Mesothelial cell of epicardium (in vitro differentiated cells): ENCODE measurements at regions not wholly inside any gene's neighbourhood (a gene's known extent, or its start where the extent isn't known, plus 50 kb on each side); places are given as distances from the start of the nearest gene placed in this dataset.
"Not testable (repeated sequence)": the region's sequence is repeated elsewhere in the genome, so short reads cannot be mapped to it uniquely, and the experiment has no call there.

ENCODE experiments used
- DNase-seq, 2 experiments: peaks; one replicate each; pipeline ENCODE4 v3.0.0; 2021; ENCODE audit warnings: low spot score in 2 of 2; ENCODE audit not compliant: unreplicated experiment in 2 of 2
- H3K27ac Mint-ChIP-seq: 2 replicates; pipeline ENCODE4 v1.8.0; 2021; ENCODE audit warnings: mixed read lengths
- H3K27me3 Mint-ChIP-seq: 2 replicates; pipeline ENCODE4 v1.8.0; 2021; ENCODE audit warnings: low read depth, mixed read lengths
- H3K36me3 Mint-ChIP-seq: 2 replicates; pipeline ENCODE4 v1.8.0; 2021; ENCODE audit warnings: mixed read lengths
- H3K4me1 Mint-ChIP-seq: 2 replicates; pipeline ENCODE4 v1.8.0; 2021; ENCODE audit warnings: mixed read lengths
- H3K4me3 Mint-ChIP-seq: 2 replicates; pipeline ENCODE4 v1.8.0; 2021; ENCODE audit warnings: mild to moderate bottlenecking, moderate library complexity, mixed read lengths
- H3K9me3 Mint-ChIP-seq: 2 replicates; pipeline ENCODE4 v1.8.0; 2021; ENCODE audit warnings: mixed read lengths
- CTCF ChIP-seq: fragments of 200-600 bp; sonication (generic); IDR thresholded peaks from one replicate; pipeline ENCODE4 v1.5.0; 2021; ENCODE audit warnings: antibody characterized with exemption; ENCODE audit not compliant: unreplicated experiment

- H3K27ac Mint-ChIP-seq, result no peak overlapping the region
- H3K27me3 Mint-ChIP-seq, result no peaks in the 10 kb centered on the region
- no peak for DNase-seq
- TF ChIP-seq CTCF, result no peak
- H3K4me1 Mint-ChIP-seq, result peaks cover 3% of the 10 kb centered on the region
- no peak overlapping the region for H3K4me3 Mint-ChIP-seq
- peaks cover 4% of the 10 kb centered on the region for H3K9me3 Mint-ChIP-seq
- no peaks in the 10 kb centered on the region for H3K36me3 Mint-ChIP-seq
Observed at GRCh38 chr5:96294884-96295202, 138.2 kb downstream of the PCSK1 start.

- Mint-ChIP-seq H3K9me3 (peaks cover 8% of the 10 kb centered on the region), H3K4me3 (no peak overlapping the region), H3K36me3 (no peaks in the 10 kb centered on the region), H3K4me1 (peaks cover 3% of the 10 kb centered on the region), H3K27me3 (no peaks in the 10 kb centered on the region), H3K27ac (no peak overlapping the region)
- DNase-seq, result no peak
- no peak for TF ChIP-seq CTCF
Observed at GRCh38 chr5:96293966-96294883, 138.8 kb downstream of the PCSK1 start.

GRCh38 chr5:96292582-96293247 is 140.3 kb downstream of the PCSK1 start:
- peaks cover 8% of the 10 kb centered on the region for H3K9me3 Mint-ChIP-seq
- H3K4me1 Mint-ChIP-seq, result peaks cover 1% of the 10 kb centered on the region
- no peaks in the 10 kb centered on the region for H3K27me3 Mint-ChIP-seq
- no peaks in the 10 kb centered on the region for H3K36me3 Mint-ChIP-seq
- TF ChIP-seq CTCF, result no peak
- no peak for DNase-seq
- H3K27ac Mint-ChIP-seq, result no peak overlapping the region
- no peak overlapping the region for H3K4me3 Mint-ChIP-seq

- H3K4me1 Mint-ChIP-seq, H3K27ac Mint-ChIP-seq, H3K27me3 Mint-ChIP-seq, H3K9me3 Mint-ChIP-seq, H3K36me3 Mint-ChIP-seq, H3K4me3 Mint-ChIP-seq, DNase-seq: not testable (repeated sequence)
Observed at GRCh38 chr5:96289287-96289686, 143.8 kb downstream of the PCSK1 start.

- Mint-ChIP-seq H3K9me3 (peaks cover 8% of the 10 kb centered on the region), H3K36me3 (no peaks in the 10 kb centered on the region), H3K4me3 (no peak overlapping the region), H3K27me3 (no peaks in the 10 kb centered on the region), H3K27ac (no peak overlapping the region), H3K4me1 (peaks cover 3% of the 10 kb centered on the region)
- no peak for TF ChIP-seq CTCF
- DNase-seq, result no peak
Observed at GRCh38 chr5:96288845-96289185, 144.2 kb downstream of the PCSK1 start.

- Mint-ChIP-seq H3K9me3 (peaks cover 8% of the 10 kb centered on the region), H3K4me1 (peaks cover 7% of the 10 kb centered on the region), H3K27ac (no peak overlapping the region), H3K36me3 (no peaks in the 10 kb centered on the region), H3K27me3 (no peaks in the 10 kb centered on the region), H3K4me3 (no peak overlapping the region)
- no peak for TF ChIP-seq CTCF
- DNase-seq, result no peak
Observed at GRCh38 chr5:96288166-96288844, 144.7 kb downstream of the PCSK1 start.
